ENCODE measurements at regions not wholly inside any gene's neighbourhood (a gene's known extent, or its start where the extent isn't known, plus 50 kb on each side); places are given as distances from the start of the nearest gene placed in this dataset.

GRCh38 chr3:111244760-111245159 is 173.1 kb downstream of the NECTIN3 start:
- Histone ChIP-seq H3K27ac (ENCODE audit: low read depth, low read length, poor library complexity, severe bottlenecking) (no peak overlapping the region), H3K9me2 (ENCODE audit: low read depth, low read length) (no peaks in the 10 kb centered on the region), H3K36me3 (ENCODE audit: insufficient read depth, low read length) (no peaks in the 10 kb centered on the region), H2AFZ (ENCODE audit: low read length) (no peak overlapping the region), H3K4me1 (ENCODE audit: insufficient read depth, low read length, severe bottlenecking) (no peaks in the 10 kb centered on the region), H3F3A (ENCODE audit: insufficient read depth, low read length) (no peaks in the 10 kb centered on the region), H4K20me1 (ENCODE audit: insufficient read depth, low read length) (no peaks in the 10 kb centered on the region), H3K27me3 (ENCODE audit: insufficient read depth, low read length) (no peaks in the 10 kb centered on the region), H3K4me2 (ENCODE audit: low read length) (no peak overlapping the region), H3K9ac (ENCODE audit: low read length) (no peak overlapping the region), H3K4me3 (ENCODE audit: low read depth, low read length, poor library complexity, severe bottlenecking) (no peak overlapping the region), H3K9me3 (ENCODE audit: low read length) (no peaks in the 10 kb centered on the region), H3K79me2 (ENCODE audit: insufficient read depth, low read length) (no peaks in the 10 kb centered on the region)
- TF ChIP-seq EZH2 (IDR thresholded peaks at IDR 0.05; ENCODE audit: borderline replicate concordance, low read length), result no peak
- TF ChIP-seq CTCF (IDR thresholded peaks at IDR 0.05; ENCODE audit: low read length), result no peak

GRCh38 chr3:111246967-111247760 is 175.5 kb downstream of the NECTIN3 start:
- H3K36me3 ChIP-seq (ENCODE audit: insufficient read depth, low read length), result no peaks in the 10 kb centered on the region
- H3K4me1 ChIP-seq (ENCODE audit: insufficient read depth, low read length, severe bottlenecking), result no peaks in the 10 kb centered on the region
- H3K79me2 ChIP-seq (ENCODE audit: insufficient read depth, low read length), result no peaks in the 10 kb centered on the region
- H3K4me2 ChIP-seq (ENCODE audit: low read length), result no peak overlapping the region
- H3K9me3 ChIP-seq (ENCODE audit: low read length), result no peaks in the 10 kb centered on the region
- H3K27me3 ChIP-seq (ENCODE audit: insufficient read depth, low read length), result no peaks in the 10 kb centered on the region
- H2AFZ ChIP-seq (ENCODE audit: low read length), result no peak overlapping the region
- no peak overlapping the region for H3K4me3 ChIP-seq (ENCODE audit: low read depth, low read length, poor library complexity, severe bottlenecking)
- TF ChIP-seq CTCF (IDR thresholded peaks at IDR 0.05; ENCODE audit: low read length), result no peak
- TF ChIP-seq EZH2 (IDR thresholded peaks at IDR 0.05; ENCODE audit: borderline replicate concordance, low read length), result no peak
- no peaks in the 10 kb centered on the region for H3F3A ChIP-seq (ENCODE audit: insufficient read depth, low read length)
- no peak overlapping the region for H3K9ac ChIP-seq (ENCODE audit: low read length)
- no peaks in the 10 kb centered on the region for H3K9me2 ChIP-seq (ENCODE audit: low read depth, low read length)
- no peak overlapping the region for H3K27ac ChIP-seq (ENCODE audit: low read depth, low read length, poor library complexity, severe bottlenecking)
- H4K20me1 ChIP-seq (ENCODE audit: insufficient read depth, low read length), result no peaks in the 10 kb centered on the region

GRCh38 chr3:111248406-111248805 is 176.8 kb downstream of the NECTIN3 start:
- Histone ChIP-seq H2AFZ (ENCODE audit: low read length) (no peak overlapping the region), H3K9ac (ENCODE audit: low read length) (no peak overlapping the region), H3K27ac (ENCODE audit: low read depth, low read length, poor library complexity, severe bottlenecking) (no peak overlapping the region), H3F3A (ENCODE audit: insufficient read depth, low read length) (no peaks in the 10 kb centered on the region), H4K20me1 (ENCODE audit: insufficient read depth, low read length) (no peaks in the 10 kb centered on the region), H3K9me2 (ENCODE audit: low read depth, low read length) (no peaks in the 10 kb centered on the region), H3K27me3 (ENCODE audit: insufficient read depth, low read length) (no peaks in the 10 kb centered on the region), H3K79me2 (ENCODE audit: insufficient read depth, low read length) (no peaks in the 10 kb centered on the region), H3K4me3 (ENCODE audit: low read depth, low read length, poor library complexity, severe bottlenecking) (no peak overlapping the region), H3K4me1 (ENCODE audit: insufficient read depth, low read length, severe bottlenecking) (no peaks in the 10 kb centered on the region), H3K36me3 (ENCODE audit: insufficient read depth, low read length) (no peaks in the 10 kb centered on the region), H3K4me2 (ENCODE audit: low read length) (no peak overlapping the region), H3K9me3 (ENCODE audit: low read length) (no peaks in the 10 kb centered on the region)
- TF ChIP-seq CTCF (IDR thresholded peaks at IDR 0.05; ENCODE audit: low read length), result no peak
- TF ChIP-seq EZH2 (IDR thresholded peaks at IDR 0.05; ENCODE audit: borderline replicate concordance, low read length), result no peak
